Keratinocyte (primary cell): ENCODE measurements at regions not wholly inside any gene's neighbourhood (a gene's known extent, or its start where the extent isn't known, plus 50 kb on each side); places are given as distances from the start of the nearest gene placed in this dataset.

Experiments
- CTCF ChIP-seq, 3 experiments: IDR thresholded peaks in 1 of 3; conservative IDR thresholded peaks in 1 of 3; optimal IDR thresholded peaks in 1 of 3; 2 replicates in 2 of 3; 3 replicates in 1 of 3; pipeline versions ENCODE3 to v1.5.1; 2011; ENCODE audit warnings: low read length in 3 of 3, mild to moderate bottlenecking in 3 of 3, moderate library complexity in 2 of 3, control low read depth in 1 of 3, inconsistent platforms in 1 of 3; ENCODE audit not compliant: insufficient read depth in 2 of 3; ENCODE audit errors: extremely low read depth in 1 of 3
- EZH2 ChIP-seq: IDR thresholded peaks from one replicate; pipeline ENCODE4 v1.6.1; 2012; ENCODE audit warnings: inconsistent platforms, mild to moderate bottlenecking, low read length, moderate library complexity

GRCh38 chr12:92535961-92536360 lies 166.8 kb upstream of the PLEKHG7 start:
- TF ChIP-seq CTCF (optimal IDR thresholded peaks at IDR 0.05 in 1 of 3, IDR thresholded peaks at IDR 0.05 in 1 of 3, conservative IDR thresholded peaks at IDR 0.05 in 1 of 3; ENCODE audit: extremely low read depth in 1 of 3, insufficient read depth in 2 of 3, low read length in 3 of 3) (no peak), EZH2 (no peak)
